Ovary (tissue), 7 donors: ENCODE measurements at regions not wholly inside any gene's neighbourhood (a gene's known extent, or its start where the extent isn't known, plus 50 kb on each side); places are given as distances from the start of the nearest gene placed in this dataset.

Source experiments
- DNase-seq, 5 donors: peaks; one replicate each; pipeline ENCODE4 v3.0.0-alpha.2; 2019 to 2020
- H3K27ac ChIP-seq, 2 donors: fragments of 200-600 bp; one replicate each; pipeline versions ENCODE4 v1.5.1 to v1.8.0; 2019 to 2022
- H3K27me3 ChIP-seq: fragments of 200-600 bp; one replicate; pipeline ENCODE4 v1.8.0; 2022
- H3K36me3 ChIP-seq: fragments of 200-600 bp; sonication (generic); one replicate; pipeline ENCODE4 v1.5.1; 2019
- H3K4me1 ChIP-seq: one replicate; pipeline ENCODE4 v1.8.1; 2013; ENCODE audit warnings: mild to moderate bottlenecking, moderate library complexity; ENCODE audit not compliant: insufficient read depth
- H3K4me3 ChIP-seq: fragments of 200-600 bp; sonication (generic); one replicate; pipeline ENCODE4 v1.5.1; 2017
- H3K9me3 ChIP-seq, 2 donors: fragments of 200-600 bp in 1 of 2; sonication (generic) in 1 of 2; one replicate each; pipeline versions ENCODE4 v1.5.1 to v1.8.1; 2013 to 2019; ENCODE audit warnings: mild to moderate bottlenecking in 1 of 2, moderate library complexity in 1 of 2
- EP300 ChIP-seq: sonication (generic); formaldehyde crosslinking; IDR thresholded peaks from one replicate; pipeline ENCODE4 v1.6.1; 2017; ENCODE audit warnings: antibody characterized with exemption
- POLR2A ChIP-seq: fragments of 450-650 bp; IDR thresholded peaks from one replicate; pipeline ENCODE4 v1.6.1; 2017; ENCODE audit warnings: antibody characterized with exemption, mild to moderate bottlenecking, moderate library complexity
- WGBS, 3 donors: extraction: QIAGEN DNeasy Blood & Tissue Kit in 1 of 3; methylation state at CpG; one replicate each; pipeline versions ENCODE4 v1.1.5 to v1.1.7; 2013 to 2017; 5-methylcytosine and 5-hydroxymethylcytosine counted together
- intact Hi-C, 4 donors: fragments of 100-400 bp; cut with DNase I; formaldehyde crosslinking; loops; one replicate each; pipeline versions ENCODE4 v1.11.0 to v1.15.1; 2022 to 2023
- TF ChIP-seq, protein P1 (sequence below), 3 donors: fragments of 450-650 bp in 2 of 3; fragments of 200-600 bp in 1 of 3; IDR thresholded peaks; one replicate each; pipeline versions ENCODE4 v1.5.1 to v1.8.0; 2016 to 2022; ENCODE audit warnings: antibody characterized with exemption in 3 of 3, mild to moderate bottlenecking in 1 of 3
- donor health status: DM: no; HTN: no; CAD: no; lungs with moderate emphysema.
- donor health status: DM: no; HTN: no; CAD: no.
- donor health status: Bipolar disorder and iron deficiency.
- donor health status: DM: no; HTN: no; CAD: no.
- donor health status: DM: yes; HTN: yes; CAD: no.

DNA sequence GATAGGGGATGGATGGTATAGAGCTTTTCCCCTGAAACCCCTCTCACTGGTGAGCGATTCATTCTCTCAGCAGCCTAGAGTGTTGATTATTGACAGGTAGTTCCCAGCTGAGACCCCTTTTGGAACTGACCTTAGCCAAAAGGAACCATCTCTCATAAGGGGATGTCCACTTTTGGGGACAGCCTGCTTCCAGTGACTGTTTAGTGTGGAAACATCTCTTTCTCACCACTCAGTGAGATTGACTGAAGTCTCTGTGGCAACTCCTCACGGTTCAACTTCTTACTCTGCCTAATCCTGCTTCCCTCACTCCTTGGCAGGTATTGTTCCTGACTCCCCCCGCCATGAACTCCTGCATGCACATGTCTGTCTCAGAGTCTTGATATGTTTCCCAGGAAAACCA is 529.2 kb upstream of the ATP2B1 start:
- DNase-seq = no peak
- TF ChIP-seq, protein P1, sequence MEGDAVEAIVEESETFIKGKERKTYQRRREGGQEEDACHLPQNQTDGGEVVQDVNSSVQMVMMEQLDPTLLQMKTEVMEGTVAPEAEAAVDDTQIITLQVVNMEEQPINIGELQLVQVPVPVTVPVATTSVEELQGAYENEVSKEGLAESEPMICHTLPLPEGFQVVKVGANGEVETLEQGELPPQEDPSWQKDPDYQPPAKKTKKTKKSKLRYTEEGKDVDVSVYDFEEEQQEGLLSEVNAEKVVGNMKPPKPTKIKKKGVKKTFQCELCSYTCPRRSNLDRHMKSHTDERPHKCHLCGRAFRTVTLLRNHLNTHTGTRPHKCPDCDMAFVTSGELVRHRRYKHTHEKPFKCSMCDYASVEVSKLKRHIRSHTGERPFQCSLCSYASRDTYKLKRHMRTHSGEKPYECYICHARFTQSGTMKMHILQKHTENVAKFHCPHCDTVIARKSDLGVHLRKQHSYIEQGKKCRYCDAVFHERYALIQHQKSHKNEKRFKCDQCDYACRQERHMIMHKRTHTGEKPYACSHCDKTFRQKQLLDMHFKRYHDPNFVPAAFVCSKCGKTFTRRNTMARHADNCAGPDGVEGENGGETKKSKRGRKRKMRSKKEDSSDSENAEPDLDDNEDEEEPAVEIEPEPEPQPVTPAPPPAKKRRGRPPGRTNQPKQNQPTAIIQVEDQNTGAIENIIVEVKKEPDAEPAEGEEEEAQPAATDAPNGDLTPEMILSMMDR (IDR thresholded peaks at IDR 0.05) = no peak
- no peak for TF ChIP-seq EP300
- TF ChIP-seq POLR2A = no peak
- intact Hi-C loops = no loop called here
- Histone ChIP-seq H3K36me3 (no peaks in the 10 kb centered on the region), H3K4me3 (no peak overlapping the region), H3K9me3 (no peaks in the 10 kb centered on the region), H3K27ac (no peak overlapping the region), H3K4me1 (no peaks in the 10 kb centered on the region), H3K27me3 (no peaks in the 10 kb centered on the region)
- 90 to 96% (median 93%) methylated on average over 3 of the region's 3 CpGs for WGBS, 3 donors

GRCh38 chr12:90235642-90236041 is 527.0 kb upstream of the ATP2B1 start:
- H3K9me3 ChIP-seq = no peaks in the 10 kb centered on the region
- no peaks in the 10 kb centered on the region for H3K4me1 ChIP-seq
- H3K36me3 ChIP-seq = no peaks in the 10 kb centered on the region
- H3K27me3 ChIP-seq = no peaks in the 10 kb centered on the region
- H3K4me3 ChIP-seq = no peak overlapping the region
- WGBS, 3 donors = 63 to 79% (median 73%) methylated on average over 1 of the region's 1 CpG
- no peak for TF ChIP-seq EP300
- TF ChIP-seq, protein P1 (IDR thresholded peaks at IDR 0.05) = no peak
- no peak for TF ChIP-seq POLR2A
- H3K27ac ChIP-seq = no peak overlapping the region
- intact Hi-C loops = no loop called here
- no peak for DNase-seq

DNA sequence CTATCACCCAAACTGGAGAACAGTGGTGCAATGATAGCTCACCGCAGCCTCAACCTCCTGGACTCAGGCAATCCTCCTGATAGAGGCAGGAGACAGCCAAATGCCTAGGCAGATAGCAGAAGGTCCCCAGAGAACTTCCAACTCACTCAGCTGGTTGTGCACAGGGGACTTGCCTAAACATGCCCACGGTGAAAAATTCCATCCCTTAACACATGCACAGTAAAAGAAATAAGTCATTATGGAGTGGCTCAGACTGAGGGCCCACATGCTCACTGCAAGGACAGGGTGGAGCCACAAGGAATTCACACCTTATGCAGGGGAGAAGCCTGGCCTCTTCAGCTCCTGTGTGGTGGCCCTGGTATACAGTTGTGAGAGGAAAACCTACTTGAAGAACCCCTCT is 525.8 kb upstream of the ATP2B1 start:
- Histone ChIP-seq H3K27me3 (no peaks in the 10 kb centered on the region), H3K4me3 (no peak overlapping the region), H3K36me3 (no peaks in the 10 kb centered on the region), H3K4me1 (no peaks in the 10 kb centered on the region), H3K27ac (no peak overlapping the region), H3K9me3 (no peaks in the 10 kb centered on the region)
- 88 to 90% (median 90%) methylated on average over 2 of the region's 2 CpGs for WGBS, 3 donors
- intact Hi-C loops = no loop called here
- no peak for DNase-seq
- TF ChIP-seq POLR2A = no peak
- no peak for TF ChIP-seq EP300
- TF ChIP-seq, protein P1 (IDR thresholded peaks at IDR 0.05) = no peak

GRCh38 chr12:90233168-90234100 is 524.8 kb upstream of the ATP2B1 start:
- Histone ChIP-seq H3K9me3 (no peaks in the 10 kb centered on the region), H3K4me3 (no peak overlapping the region), H3K27me3 (no peaks in the 10 kb centered on the region), H3K36me3 (no peaks in the 10 kb centered on the region), H3K4me1 (no peaks in the 10 kb centered on the region), H3K27ac (no peak overlapping the region)
- intact Hi-C loops = no loop called here
- no peak for DNase-seq
- TF ChIP-seq POLR2A = no peak
- TF ChIP-seq, protein P1 (IDR thresholded peaks at IDR 0.05) = no peak
- no peak for TF ChIP-seq EP300
- 55 to 70% (median 57%) methylated on average over 6 of the region's 6 CpGs for WGBS, 3 donors
